Dedifferentiated amniotic fluid mesenchymal stem cell (primary cell): ENCODE measurements at regions not wholly inside any gene's neighbourhood (a gene's known extent, or its start where the extent isn't known, plus 50 kb on each side); places are given as distances from the start of the nearest gene placed in this dataset.

Experiments
- DNase-seq: peaks from one replicate; pipeline ENCODE4 v3.0.0-alpha.2; 2016; ENCODE audit errors: extremely low spot score

GRCh38 chr16:56090076-56090475, 101.2 kb upstream of the GNAO1 start:
- no peak for DNase-seq

GRCh38 chr16:56087626-56088025, 103.7 kb upstream of the GNAO1 start:
- no peak for DNase-seq

- no peak for DNase-seq
These were observed 109.9 kb upstream of the GNAO1 start for GRCh38 chr16:56081371-56081770.

GRCh38 chr16:56075732-56076388, 115.4 kb upstream of the GNAO1 start:
- no peak for DNase-seq

- no peak for DNase-seq
These were observed 117.8 kb upstream of the GNAO1 start for GRCh38 chr16:56073508-56073907.

GRCh38 chr16:56072096-56072495, 119.2 kb upstream of the GNAO1 start:
- no peak for DNase-seq

- no peak for DNase-seq
These were observed 122.5 kb upstream of the GNAO1 start for GRCh38 chr16:56068816-56069215.

- DNase-seq, result no peak
These were observed 123.0 kb upstream of the GNAO1 start for GRCh38 chr16:56068314-56068713.

GRCh38 chr16:56067406-56067805, 123.9 kb upstream of the GNAO1 start:
- no peak for DNase-seq

- no peak for DNase-seq
These were observed 124.7 kb upstream of the GNAO1 start for GRCh38 chr16:56066617-56067016.

GRCh38 chr16:56063111-56063510, 128.2 kb upstream of the GNAO1 start:
- DNase-seq, result no peak

- DNase-seq, result no peak
These were observed 134.1 kb upstream of the GNAO1 start for GRCh38 chr16:56057151-56057550.

GRCh38 chr16:56050916-56051315, 140.4 kb upstream of the GNAO1 start:
- DNase-seq, result no peak

GRCh38 chr16:56048425-56049105, 142.7 kb upstream of the GNAO1 start:
- DNase-seq, result no peak

GRCh38 chr16:56047307-56048234, 143.7 kb upstream of the GNAO1 start:
- DNase-seq, result no peak

- DNase-seq, result no peak
These were observed 148.9 kb upstream of the GNAO1 start for GRCh38 chr16:56042416-56042815.

- no peak for DNase-seq
These were observed 149.6 kb upstream of the GNAO1 start for GRCh38 chr16:56041556-56042140.

- DNase-seq, result no peak
These were observed 152.7 kb upstream of the GNAO1 start for GRCh38 chr16:56038564-56039098.

GRCh38 chr16:56032072-56032471, 156.9 kb upstream of the CES5A start:
- DNase-seq, result no peak

GRCh38 chr16:56029026-56029425, 153.9 kb upstream of the CES5A start:
- no peak for DNase-seq

GRCh38 chr16:56022818-56023217, 147.6 kb upstream of the CES5A start:
- DNase-seq, result no peak

- no peak for DNase-seq
These were observed 144.1 kb upstream of the CES5A start for GRCh38 chr16:56019274-56019673.
